MCF 10A (cell line): ENCODE measurements at regions not wholly inside any gene's neighbourhood (a gene's known extent, or its start where the extent isn't known, plus 50 kb on each side); places are given as distances from the start of the nearest gene placed in this dataset.

Source experiments
- BruUV-seq: library from RNA; stranded (reverse); fragments of 400-500 nt; replicated peaks from 2 replicates; lab custom pipeline; 2021; lab: Mats Ljungman, UMichigan
- CTCF ChIA-PET: fragments of 300-600 bp; sonication (Branson Sonifier 250); formaldehyde crosslinking; extraction: SDS; loops from one replicate; lab custom pipeline; 2021; ENCODE audit warnings: antibody characterized with exemption, inconsistent platforms; lab: Yijun Ruan, JAX
- POLR2A ChIA-PET: fragments of 300-600, 350-650 bp; sonication (Branson Sonifier 250); formaldehyde crosslinking; extraction: SDS; loops from one replicate; lab custom pipeline; 2020; ENCODE audit warnings: antibody characterized with exemption, inconsistent platforms; lab: Yijun Ruan, JAX
- DNase-seq: peaks from one replicate; pipeline ENCODE4 v3.0.0-alpha.2; 2018; ENCODE audit not compliant: unreplicated experiment
- H3K27ac Mint-ChIP-seq: one replicate; pipeline ENCODE4 v1.8.0; 2022; ENCODE audit warnings: mild to moderate bottlenecking, low read depth, mixed read lengths; ENCODE audit not compliant: unreplicated experiment
- H3K27me3 Mint-ChIP-seq: one replicate; pipeline ENCODE4 v1.8.0; 2022; ENCODE audit warnings: mixed read lengths; ENCODE audit not compliant: insufficient read depth, unreplicated experiment
- H3K36me3 Mint-ChIP-seq: one replicate; pipeline ENCODE4 v1.8.0; 2022; ENCODE audit warnings: mild to moderate bottlenecking, moderate library complexity, mixed read lengths; ENCODE audit not compliant: insufficient read depth, unreplicated experiment
- H3K4me1 Mint-ChIP-seq: one replicate; pipeline ENCODE4 v1.8.0; 2022; ENCODE audit warnings: mixed read lengths; ENCODE audit not compliant: insufficient read depth, unreplicated experiment
- H3K4me3 Mint-ChIP-seq: one replicate; pipeline ENCODE4 v1.8.0; 2022; ENCODE audit warnings: mild to moderate bottlenecking, moderate library complexity, mixed read lengths; ENCODE audit not compliant: unreplicated experiment
- H3K9me3 Mint-ChIP-seq: one replicate; pipeline ENCODE4 v1.8.0; 2022; ENCODE audit warnings: mixed read lengths; ENCODE audit not compliant: unreplicated experiment
- intact Hi-C: fragments of 100-400 bp; cut with micrococcal nuclease; formaldehyde crosslinking; loops from 2 replicates; pipeline ENCODE4 v1.14.1; 2022
- TF ChIP-seq, protein P1 (sequence below): fragments of 200-600 bp; IDR thresholded peaks from one replicate; pipeline ENCODE4 v1.8.0; 2022; ENCODE audit warnings: antibody characterized with exemption, mild to moderate bottlenecking; ENCODE audit not compliant: unreplicated experiment

DNA sequence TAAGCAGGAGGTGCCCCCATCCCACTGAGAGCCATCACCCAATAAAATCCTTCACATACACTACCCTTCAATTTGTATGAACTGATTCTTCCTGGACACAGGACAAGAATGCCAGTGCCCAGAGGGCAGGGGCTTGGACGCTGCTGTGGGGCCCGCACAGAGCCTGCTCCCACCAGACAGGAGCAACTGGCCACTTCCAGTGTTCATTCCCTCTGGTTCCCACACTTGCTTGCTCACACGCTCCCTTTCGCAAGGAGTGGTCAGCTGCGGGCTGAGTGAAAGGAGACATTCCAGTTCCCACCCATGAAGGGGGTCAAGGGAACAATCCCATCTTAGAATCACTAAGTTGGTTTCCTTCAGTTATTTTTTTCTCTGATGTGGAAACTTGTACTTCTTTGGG lies 314.5 kb upstream of the ACO1 start:
- no peaks in the 10 kb centered on the region for H3K9me3 Mint-ChIP-seq
- ChIA-PET CTCF (interaction anchor here (0.5 to 3.0 kb wide), 12 partner anchors 8 to 1057 kb away, joined by 3 to 10 read pairs (median 4); no protein-coding TSS in a partner anchor), POLR2A (no interaction called here)
- H3K27ac Mint-ChIP-seq = no peak overlapping the region
- peaks cover 76% of the 10 kb centered on the region for H3K27me3 Mint-ChIP-seq
- intact Hi-C loops = no loop called here
- H3K36me3 Mint-ChIP-seq = no peaks in the 10 kb centered on the region
- TF ChIP-seq, protein P1, sequence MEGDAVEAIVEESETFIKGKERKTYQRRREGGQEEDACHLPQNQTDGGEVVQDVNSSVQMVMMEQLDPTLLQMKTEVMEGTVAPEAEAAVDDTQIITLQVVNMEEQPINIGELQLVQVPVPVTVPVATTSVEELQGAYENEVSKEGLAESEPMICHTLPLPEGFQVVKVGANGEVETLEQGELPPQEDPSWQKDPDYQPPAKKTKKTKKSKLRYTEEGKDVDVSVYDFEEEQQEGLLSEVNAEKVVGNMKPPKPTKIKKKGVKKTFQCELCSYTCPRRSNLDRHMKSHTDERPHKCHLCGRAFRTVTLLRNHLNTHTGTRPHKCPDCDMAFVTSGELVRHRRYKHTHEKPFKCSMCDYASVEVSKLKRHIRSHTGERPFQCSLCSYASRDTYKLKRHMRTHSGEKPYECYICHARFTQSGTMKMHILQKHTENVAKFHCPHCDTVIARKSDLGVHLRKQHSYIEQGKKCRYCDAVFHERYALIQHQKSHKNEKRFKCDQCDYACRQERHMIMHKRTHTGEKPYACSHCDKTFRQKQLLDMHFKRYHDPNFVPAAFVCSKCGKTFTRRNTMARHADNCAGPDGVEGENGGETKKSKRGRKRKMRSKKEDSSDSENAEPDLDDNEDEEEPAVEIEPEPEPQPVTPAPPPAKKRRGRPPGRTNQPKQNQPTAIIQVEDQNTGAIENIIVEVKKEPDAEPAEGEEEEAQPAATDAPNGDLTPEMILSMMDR = no peak
- no TSS peak for BruUV-seq
- DNase-seq = no peak
- H3K4me1 Mint-ChIP-seq = no peaks in the 10 kb centered on the region
- H3K4me3 Mint-ChIP-seq = no peak overlapping the region

DNA sequence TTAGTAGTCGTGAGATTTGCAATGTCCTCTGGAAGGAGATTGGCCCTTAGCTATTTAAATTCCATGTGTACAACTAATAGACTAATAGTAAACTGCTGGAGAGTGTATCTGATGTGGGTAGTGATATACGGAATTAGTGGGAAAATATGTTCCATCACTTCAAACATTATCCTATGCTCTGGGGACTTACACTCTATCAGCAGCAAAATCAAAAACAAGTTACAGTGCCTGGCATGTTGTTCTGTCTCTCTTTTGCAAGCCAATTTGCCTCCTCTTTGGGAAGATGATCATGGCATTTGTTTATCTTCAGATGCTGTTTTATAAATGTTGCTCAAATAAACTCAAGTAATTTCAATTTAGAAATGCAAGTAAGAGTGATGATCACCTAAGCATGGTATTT lies 311.9 kb upstream of the ACO1 start:
- CTCF ChIA-PET = no interaction called here
- POLR2A ChIA-PET = no interaction called here

GRCh38 chr9:32092031-32092430 lies 292.4 kb upstream of the ACO1 start:
- H3K27ac Mint-ChIP-seq = no peak overlapping the region
- CTCF ChIA-PET = interaction anchor here (0.6 to 1.2 kb wide), 2 partner anchors 23 to 44 kb away, joined by 3 to 4 read pairs; no protein-coding TSS in a partner anchor
- BruUV-seq = no TSS peak
- intact Hi-C loops = no loop called here
- H3K9me3 Mint-ChIP-seq = peaks cover 7% of the 10 kb centered on the region
- H3K27me3 Mint-ChIP-seq = peaks cover 46% of the 10 kb centered on the region
- no peaks in the 10 kb centered on the region for H3K36me3 Mint-ChIP-seq
- no peak for DNase-seq
- POLR2A ChIA-PET = no interaction called here
- TF ChIP-seq, protein P1 = no peak
- H3K4me3 Mint-ChIP-seq = no peak overlapping the region
- no peaks in the 10 kb centered on the region for H3K4me1 Mint-ChIP-seq

More for the DNA sequence above, 311.9 kb upstream of the ACO1 start:
- intact Hi-C loops = no loop called here
- DNase-seq = no peak
- H3K4me3 Mint-ChIP-seq = no peak overlapping the region
- peaks cover 55% of the 10 kb centered on the region for H3K27me3 Mint-ChIP-seq
- H3K4me1 Mint-ChIP-seq = no peaks in the 10 kb centered on the region
- TF ChIP-seq, protein P1 = no peak
- no peaks in the 10 kb centered on the region for H3K36me3 Mint-ChIP-seq
- H3K9me3 Mint-ChIP-seq = no peaks in the 10 kb centered on the region
- H3K27ac Mint-ChIP-seq = no peak overlapping the region
- no TSS peak for BruUV-seq

DNA sequence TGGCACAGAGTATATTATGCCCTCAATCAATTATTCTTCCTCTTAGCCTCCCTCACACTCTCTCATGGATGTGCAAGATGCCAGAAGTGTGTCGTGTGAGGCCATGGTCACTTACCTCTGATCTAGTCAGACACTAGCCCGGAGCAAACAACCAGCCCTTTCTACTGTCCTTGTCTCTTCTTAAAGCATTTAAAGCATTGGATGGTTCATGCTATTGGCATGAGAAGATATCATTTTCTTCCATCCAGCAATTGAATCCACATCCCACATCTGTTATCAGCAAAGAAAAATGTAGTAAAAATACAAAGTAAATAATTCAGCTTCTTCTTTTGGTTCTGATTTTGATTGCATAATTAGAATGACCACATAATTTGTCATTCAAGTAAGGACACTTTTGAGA lies 267.2 kb upstream of the ACO1 start:
- no TSS peak for BruUV-seq
- Mint-ChIP-seq H3K27me3 (peaks cover 59% of the 10 kb centered on the region), H3K27ac (no peak overlapping the region), H3K9me3 (no peaks in the 10 kb centered on the region), H3K4me1 (no peaks in the 10 kb centered on the region), H3K36me3 (no peaks in the 10 kb centered on the region), H3K4me3 (no peak overlapping the region)
- TF ChIP-seq, protein P1 = no peak
- intact Hi-C loops = no loop called here
- DNase-seq = no peak
- POLR2A ChIA-PET = no interaction called here
- CTCF ChIA-PET = interaction anchor here (0.7 kb wide), 1 partner anchor 1275 kb away, joined by 3 read pairs; no protein-coding TSS in a partner anchor
